OCI-M1 (cell line): ENCODE measurements at regions not wholly inside any gene's neighbourhood (a gene's known extent, or its start where the extent isn't known, plus 50 kb on each side); places are given as distances from the start of the nearest gene placed in this dataset.
A peak's percentile ranks its signal among the peaks of the same experiment; 100 is the strongest.
"Not testable (repeated sequence)": the region's sequence is repeated elsewhere in the genome, so short reads cannot be mapped to it uniquely, and the experiment has no call there.

Experiments
- DNase-seq: peaks from one replicate; lab custom pipeline; 2025; lab: John Stamatoyannopoulos, UW

DNA sequence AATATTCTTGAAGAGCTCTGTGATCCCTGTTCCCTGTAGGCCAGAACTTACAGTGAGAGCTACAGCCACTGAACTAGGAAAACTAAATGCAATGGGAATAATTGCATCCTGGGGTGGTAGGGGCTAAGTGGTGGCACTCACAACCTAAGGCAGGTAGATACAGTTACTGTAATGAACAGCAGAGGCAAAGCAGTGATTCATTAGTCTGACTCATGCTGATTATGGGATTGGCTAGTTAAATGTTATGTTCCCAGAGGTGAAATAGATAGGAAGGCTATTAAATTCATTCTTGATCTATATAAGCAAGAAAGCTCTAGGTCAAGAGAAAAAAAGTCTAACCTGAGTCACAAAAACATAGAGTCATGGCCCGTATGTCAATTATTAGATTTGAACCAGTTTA lies 173.1 kb upstream of the MALRD1 start:
- DNase-seq, result no peak

DNA sequence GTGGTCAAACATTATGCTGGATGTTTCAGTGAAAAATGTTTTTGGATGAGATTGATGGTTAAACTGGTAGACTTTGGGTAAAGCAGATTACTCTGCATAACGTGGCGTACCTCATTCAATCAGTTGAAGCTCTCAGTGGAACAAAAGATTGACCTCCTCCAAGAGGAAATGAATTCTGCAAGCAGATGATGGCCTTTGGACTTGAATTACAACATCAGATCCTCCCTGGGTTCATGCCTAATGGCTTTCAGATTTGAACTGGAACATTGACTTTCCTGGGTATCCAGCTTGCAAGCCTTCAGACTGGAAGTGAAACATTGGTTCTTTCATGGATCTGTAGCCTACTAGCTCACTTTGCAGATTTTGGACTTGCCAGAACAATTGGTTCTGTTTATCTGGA lies 169.3 kb upstream of the MALRD1 start:
- no peak for DNase-seq

DNA sequence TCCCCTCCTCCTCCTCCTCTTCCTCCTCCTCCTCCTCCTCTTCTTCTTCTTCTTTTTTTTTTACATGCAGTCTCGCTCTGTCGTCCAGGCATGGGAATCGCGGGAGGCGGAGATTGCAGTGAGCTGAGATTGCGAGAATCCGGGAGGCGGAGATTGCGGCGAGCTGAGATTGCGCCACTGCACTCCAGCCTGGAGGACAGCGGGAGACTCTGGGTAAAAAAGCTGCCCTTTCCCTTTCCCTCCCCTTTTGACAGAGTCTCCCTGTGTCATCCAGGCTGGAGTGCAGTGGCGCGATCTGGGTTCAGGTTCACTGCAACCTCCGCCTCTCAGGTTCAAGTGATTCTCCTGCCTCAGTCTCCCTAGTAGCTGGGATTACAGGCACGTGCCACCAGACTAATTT lies 168.1 kb upstream of the MALRD1 start:
- no peak for DNase-seq

DNA sequence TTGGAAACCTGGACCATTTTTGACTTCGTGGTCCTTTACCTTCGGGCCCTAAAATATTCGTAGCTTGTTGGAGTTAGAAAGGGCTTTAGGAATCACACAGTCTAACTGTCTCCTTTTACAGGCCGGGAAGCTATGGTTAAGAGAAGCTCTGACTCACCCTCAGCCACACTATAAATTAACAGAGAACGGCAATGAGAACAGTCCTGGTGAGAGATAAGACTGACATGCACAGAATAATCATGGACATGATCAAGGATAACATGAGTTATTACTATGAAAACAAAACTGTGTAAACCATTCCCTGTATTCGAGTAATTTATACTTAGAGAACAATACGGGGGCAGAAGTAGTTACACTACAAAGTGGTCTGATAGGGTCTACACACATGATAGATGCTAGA lies 162.5 kb upstream of the MALRD1 start:
- DNase-seq, result peak; percentile 66

DNA sequence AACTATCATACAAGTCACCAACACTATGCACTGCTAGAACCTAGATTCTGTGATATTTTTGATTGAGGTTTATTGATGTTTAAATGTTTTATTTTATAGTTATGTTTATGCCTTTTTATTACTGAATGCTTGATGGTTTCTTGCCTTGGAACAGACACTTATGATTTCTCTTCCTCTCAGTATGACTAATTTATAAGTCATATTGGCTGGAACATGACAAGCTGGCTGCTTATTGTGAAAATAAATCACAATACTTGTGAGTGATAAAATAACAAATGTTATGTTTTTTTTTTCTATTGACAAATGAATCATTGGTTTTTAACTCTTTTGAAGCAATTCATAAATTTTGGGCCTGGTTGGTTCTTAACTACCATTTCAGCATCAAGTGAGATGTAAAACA lies 142.0 kb upstream of the MALRD1 start:
- no peak for DNase-seq

DNA sequence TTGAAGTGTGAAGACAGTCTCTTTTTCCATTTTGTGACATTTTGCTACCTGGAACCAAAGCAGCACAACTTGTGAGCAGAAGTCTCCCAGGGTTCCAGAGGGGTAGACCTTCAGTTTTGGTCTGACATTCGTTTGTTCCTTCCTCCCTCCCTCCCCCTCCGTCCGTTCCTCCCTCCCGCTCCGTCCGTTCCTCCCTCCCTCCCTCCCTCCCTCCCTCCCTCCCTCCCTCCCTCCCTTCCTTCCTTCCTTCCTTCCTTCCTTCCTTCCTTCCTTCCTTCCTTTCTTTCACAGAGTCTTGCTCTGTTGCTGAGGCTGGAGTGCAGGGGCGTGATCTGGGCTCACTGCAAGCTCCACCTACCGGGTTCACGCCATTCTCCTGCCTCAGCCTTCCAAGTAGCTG lies 131.2 kb upstream of the MALRD1 start:
- DNase-seq, result not testable (repeated sequence)

DNA sequence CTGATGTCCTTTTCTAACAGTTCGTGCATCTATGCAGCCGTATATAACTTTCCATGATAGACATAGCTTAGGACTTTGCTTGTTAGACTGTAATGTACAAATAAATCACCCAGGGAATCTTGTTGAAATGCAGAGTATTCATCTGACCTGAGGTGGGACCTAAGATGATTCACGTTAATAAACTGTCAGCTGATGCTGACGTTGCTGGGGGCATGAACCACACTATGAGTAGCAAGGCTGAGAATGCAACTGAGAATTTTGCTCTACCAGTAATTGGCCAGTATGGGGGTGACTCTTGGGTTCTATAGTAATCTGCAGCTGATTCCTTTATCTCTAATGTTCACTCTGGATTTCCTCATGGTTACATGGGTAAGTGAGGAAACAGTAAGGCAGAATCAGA lies 130.1 kb upstream of the MALRD1 start:
- DNase-seq, result no peak

DNA sequence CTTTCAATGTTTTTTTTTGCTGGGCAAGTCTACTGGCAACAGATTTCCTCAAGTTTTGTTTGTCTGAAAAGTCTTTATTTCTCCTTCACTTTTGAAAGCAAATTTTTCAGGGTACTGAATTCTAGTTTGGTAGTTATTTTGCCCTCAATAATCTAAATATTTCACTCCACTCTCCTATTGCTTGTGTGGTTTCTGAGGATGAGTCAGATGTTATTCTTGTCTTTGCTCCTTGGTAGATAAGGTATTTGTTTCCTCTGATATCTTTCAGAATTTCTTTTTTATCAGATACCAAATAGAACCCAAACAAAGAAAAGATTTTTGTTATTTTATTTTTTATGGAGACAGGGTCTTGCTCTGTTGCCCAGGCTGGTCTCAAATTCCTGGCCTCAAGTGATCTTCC lies 99.2 kb upstream of the MALRD1 start:
- DNase-seq, result no peak

DNA sequence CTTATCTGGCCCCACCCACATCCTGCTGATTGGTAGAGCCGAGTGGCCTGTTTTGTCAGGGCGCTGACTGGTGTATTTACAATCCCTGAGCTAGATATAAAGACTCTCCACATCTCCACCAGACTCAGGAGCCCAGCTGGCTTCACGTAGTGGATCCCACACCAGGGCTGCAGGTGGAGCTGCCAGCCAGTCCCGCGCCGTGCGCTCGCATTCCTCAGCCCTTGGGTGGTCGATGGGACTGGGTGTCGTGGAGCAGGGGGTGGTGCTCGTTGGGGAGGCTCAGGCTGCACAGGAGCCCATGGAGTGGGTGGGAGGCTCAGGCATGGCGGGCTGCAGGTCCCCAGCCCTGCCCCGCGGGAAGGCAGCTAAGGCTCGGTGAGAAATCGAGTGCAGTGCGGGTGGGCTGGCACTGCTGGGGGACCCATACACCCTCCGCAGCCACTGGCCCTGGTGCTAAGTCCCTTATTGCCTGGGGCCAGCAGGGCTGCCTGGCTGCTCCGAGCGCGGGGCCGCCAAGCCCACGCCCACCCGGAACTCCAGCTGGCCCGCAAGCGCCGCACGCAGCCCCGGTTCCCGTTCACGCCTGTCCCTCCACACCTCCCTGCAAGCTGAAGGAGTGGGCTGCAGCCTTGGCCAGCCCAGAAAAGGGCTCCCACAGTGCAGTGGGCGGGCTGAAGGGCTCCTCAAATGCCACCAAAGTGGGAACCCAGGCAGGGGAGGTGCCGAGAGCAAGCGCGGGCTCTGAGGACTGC lies 97.4 kb upstream of the MALRD1 start:
- not testable (repeated sequence) for DNase-seq

DNA sequence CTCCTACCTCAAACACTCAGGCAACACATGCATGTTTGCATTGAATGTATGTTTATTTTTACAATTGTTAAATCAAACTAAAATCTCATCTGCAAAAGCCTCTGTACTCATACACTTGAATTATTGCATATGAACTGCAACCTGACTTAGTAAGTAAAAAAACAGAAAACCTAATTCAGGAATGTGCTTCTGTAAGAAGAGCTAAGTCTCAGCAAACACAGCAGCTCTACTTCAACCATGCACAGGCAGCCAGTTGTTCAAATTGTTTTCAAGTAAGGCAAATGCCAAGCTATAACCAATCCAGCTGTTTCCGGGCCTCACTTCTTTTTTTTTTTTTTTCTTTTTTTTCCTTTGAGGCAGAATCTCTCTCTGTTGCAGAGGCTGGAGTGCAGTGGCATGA lies 93.5 kb upstream of the MALRD1 start:
- no peak for DNase-seq

DNA sequence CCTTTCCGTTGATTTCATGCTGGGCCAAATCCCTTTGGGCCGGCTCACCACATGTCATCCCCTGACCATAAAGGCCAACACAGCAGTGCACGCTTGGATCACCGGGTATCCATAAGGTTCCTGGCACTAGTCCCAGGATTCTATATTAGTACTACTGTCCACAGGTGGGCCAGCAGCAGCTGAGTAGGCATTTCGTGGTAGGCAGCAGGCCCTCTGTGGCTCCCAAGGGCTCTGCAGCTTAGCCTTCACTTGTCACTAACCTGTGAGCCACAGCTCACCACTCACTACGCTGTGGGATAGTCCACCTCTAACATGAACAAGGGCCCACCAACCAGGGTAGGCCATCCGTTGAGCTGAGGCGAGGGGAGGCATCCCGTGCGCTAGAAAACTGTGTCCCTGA lies 89.2 kb upstream of the MALRD1 start:
- DNase-seq, result no peak

DNA sequence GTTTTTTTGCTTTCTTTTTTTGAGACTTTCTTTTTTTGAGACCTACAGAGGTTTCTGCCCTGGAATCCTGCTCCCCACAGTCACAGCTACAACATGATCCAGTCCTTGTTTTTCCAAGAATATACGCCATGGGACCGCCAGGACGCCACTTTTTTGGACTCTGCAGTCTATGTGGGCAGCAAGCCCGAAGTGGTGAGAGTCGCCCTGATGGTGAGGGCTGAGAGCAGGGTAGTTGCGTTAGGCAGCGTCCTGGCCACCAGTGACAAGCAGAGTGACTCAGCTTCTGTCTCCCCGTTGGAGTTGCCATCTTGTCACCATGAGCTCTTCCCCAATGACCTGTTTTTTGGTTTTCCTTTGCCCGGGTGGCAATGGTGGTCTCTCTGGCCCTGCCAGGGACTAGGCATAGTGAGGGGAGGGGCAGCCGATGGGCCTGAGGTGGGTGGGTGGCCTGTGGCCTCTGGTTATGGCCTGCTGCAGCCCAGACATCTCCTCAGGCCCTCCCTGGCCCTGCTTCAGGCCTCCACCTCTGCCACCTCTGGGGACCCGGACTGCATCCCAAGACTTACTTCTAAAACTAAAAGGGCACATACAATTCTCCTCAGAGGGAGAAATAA lies 88.0 kb upstream of the MALRD1 start:
- peak; percentile 20 for DNase-seq

DNA sequence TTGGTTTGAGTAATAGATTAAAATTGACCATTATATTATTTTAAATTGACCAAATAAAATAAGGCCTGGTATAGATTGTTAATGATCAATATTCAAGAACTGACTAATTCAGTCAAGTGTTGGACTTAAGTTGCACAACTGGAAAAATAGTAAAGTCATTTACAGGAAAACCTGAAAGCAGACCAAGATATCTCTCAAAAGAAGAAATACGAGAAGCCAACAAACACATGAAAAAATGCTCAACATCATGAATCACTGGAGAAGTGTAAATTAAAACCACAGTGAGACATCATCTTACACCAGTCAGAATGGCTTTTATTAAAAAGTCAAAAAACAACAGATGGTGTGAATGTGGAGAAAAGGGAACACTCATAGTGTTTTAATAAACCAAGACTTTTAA lies 80.4 kb upstream of the MALRD1 start:
- no peak for DNase-seq

DNA sequence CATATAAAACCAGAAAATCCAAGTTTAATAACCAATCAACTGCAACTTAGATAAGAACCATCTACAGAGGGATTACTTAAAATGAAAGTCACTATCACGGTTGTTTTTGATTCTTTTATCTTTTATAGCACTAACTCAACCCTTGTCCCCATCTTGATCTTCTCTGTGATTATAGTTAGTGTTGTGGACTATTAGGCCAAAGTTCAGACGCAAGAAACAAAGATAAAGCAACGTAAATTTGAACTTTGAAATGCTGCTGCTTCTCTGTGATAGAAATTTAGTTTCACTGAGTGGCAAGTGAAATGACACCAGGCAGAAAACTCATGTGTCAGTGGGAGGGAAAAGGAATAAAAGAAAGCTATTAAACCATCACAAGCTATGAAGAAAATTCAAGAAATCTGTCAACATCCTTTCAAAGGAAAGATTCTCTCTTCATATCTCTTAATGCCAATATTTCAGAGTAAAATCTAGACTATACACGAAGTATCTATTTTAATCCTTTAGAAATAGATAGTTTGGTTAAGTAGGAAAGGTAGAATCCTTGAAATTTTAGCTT lies 71.8 kb upstream of the MALRD1 start:
- no peak for DNase-seq

DNA sequence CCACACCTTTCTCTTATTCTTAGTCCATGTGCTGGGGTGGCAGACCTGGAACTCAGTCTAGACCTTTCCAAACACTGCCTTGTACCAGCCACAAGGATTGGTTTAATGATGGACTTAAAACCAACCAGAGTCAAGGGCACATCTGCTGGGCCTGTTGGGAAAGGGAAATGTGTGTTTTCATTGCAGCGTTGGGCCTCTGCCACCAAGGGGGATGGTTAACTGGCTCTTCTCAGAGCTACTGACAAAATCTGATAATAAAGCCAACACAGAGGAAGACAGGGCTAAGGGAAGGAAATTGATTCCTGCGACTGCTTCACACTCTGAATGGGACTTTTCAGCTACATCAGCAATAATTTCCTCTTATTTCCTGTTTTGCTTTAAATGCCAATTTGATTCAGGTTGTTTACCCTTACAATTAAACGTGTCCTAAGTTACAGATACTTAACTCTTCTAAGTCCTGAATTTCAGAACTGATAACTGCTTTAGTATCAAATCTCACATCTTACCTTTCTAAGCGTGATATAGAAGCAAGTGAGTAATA lies 68.4 kb upstream of the MALRD1 start:
- peak; percentile 39 for DNase-seq

DNA sequence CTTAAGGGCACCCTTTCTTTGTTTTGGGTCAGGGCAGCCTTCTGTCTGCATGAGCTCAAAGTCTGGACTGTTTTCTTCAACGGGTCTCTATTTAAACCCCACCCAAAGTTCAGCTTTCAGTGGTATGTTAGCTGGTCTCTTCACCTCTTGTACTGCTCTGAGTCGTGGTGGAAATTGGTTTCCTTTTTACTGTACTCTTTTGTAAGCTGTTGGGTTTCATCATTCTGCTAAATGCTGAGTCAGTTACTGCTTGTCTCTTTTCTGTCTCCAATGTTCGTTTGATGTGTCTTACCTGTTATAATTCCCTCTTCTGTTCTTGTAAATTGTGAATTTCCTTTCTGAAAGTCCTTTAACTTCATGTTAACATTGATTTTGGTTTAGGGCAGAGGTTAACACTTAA lies 64.1 kb upstream of the MALRD1 start:
- peak; percentile 78 for DNase-seq

DNA sequence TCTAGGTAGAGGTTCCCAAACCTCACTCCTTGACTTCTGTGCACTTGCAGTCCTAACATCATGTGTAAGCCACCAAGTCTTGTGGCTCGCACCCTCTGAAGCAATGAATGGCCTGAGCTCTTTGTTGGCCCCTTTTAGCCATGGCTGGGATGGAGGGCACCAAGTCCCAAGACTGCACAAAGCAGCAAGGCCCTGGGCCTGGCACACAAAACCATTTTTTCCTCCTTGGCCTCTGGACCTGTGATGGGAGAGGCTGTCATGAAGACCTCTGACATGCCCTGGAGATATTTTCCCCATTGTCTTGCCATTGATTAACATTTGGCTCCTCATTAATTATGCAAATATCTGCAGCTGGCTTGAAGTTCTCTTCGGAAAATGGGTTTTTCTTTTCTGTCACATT lies 60.3 kb upstream of the MALRD1 start:
- DNase-seq, result peak; percentile 15
